HCT116 (cell line): ENCODE measurements at regions not wholly inside any gene's neighbourhood (a gene's known extent, or its start where the extent isn't known, plus 50 kb on each side); places are given as distances from the start of the nearest gene placed in this dataset.

Experiments
- ATAC-seq: fragments of 200-7000 bp; cut with Tn5 transposase; 2 replicates; pipeline ENCODE4 v1.9.1; 2020; ENCODE audit warnings: mild to moderate bottlenecking, moderate library complexity
- BruUV-seq: library from RNA; stranded (reverse); fragments of 400-500 nt; replicated peaks from 2 replicates; lab custom pipeline; 2021; lab: Mats Ljungman, UMichigan
- CTCF ChIA-PET: fragments of 300-600 bp; sonication (Branson Sonifier 250); formaldehyde crosslinking; loops from one replicate; lab custom pipeline; 2021; ENCODE audit warnings: antibody characterized with exemption; lab: Charles Lee
- POLR2A ChIA-PET: fragments of 300-600, 350-600 bp; sonication (Branson Sonifier 250); formaldehyde crosslinking; loops from one replicate; lab custom pipeline; 2021; ENCODE audit warnings: antibody characterized with exemption; lab: Charles Lee
- RAD21 ChIA-PET, 2 experiments: fragments of 300-600 bp; sonication (Branson Sonifier 250); formaldehyde crosslinking; loops; one replicate each; lab custom pipeline; 2023; ENCODE audit warnings: low total read pairs in 2 of 2; ENCODE audit not compliant: uncharacterized antibody in 2 of 2, unreplicated experiment in 2 of 2, low non-redundant PET in 1 of 2; lab: Charles Lee
- DNase-seq: peaks from one replicate; pipeline ENCODE4 v3.0.0-alpha.2; 2010; ENCODE audit warnings: low read depth, low spot score
- H2AFZ ChIP-seq: fragments of 200-600 bp; shearing (Covaris generic), sonication (generic); 2 replicates; pipeline ENCODE4 v1.6.1; 2017; ENCODE audit warnings: low read depth, mixed run types, mixed read lengths, antibody characterized with exemption, low read length; ENCODE audit not compliant: poor library complexity, severe bottlenecking
- H3K27ac ChIP-seq: 2 replicates; pipeline ENCODE4 v1.5.1; 2012; ENCODE audit warnings: low read depth, low read length
- H3K27me3 ChIP-seq: fragments of 200-600 bp; sonication (generic); 2 replicates; pipeline ENCODE4 v1.6.1; 2016; ENCODE audit warnings: mixed run types, low read length, mixed read lengths; ENCODE audit not compliant: insufficient read depth
- H3K36me3 ChIP-seq, 2 experiments: fragments of 200-500 bp in 1 of 2; fragments of 200-600 bp in 1 of 2; sonication (Bioruptor generic) in 1 of 2; sonication (generic) in 1 of 2; 2 replicates each; pipeline versions ENCODE4 v1.5.1 to v1.6.1; 2014 to 2016; ENCODE audit warnings: low read length in 2 of 2, inconsistent platforms in 1 of 2, mixed read lengths in 1 of 2, mixed run types in 1 of 2; ENCODE audit not compliant: insufficient read depth in 2 of 2, control insufficient read depth in 1 of 2
- H3K4me1 ChIP-seq, 2 experiments: fragments of 200-600 bp in 1 of 2; sonication (generic) in 1 of 2; 2 replicates each; pipeline versions ENCODE4 v1.5.1 to v1.6.1; 2012 to 2017; ENCODE audit warnings: low read length in 2 of 2, inconsistent platforms in 1 of 2, mild to moderate bottlenecking in 1 of 2, mixed read lengths in 1 of 2, mixed run types in 1 of 2, moderate library complexity in 1 of 2; ENCODE audit not compliant: insufficient read depth in 2 of 2, control insufficient read depth in 1 of 2
- H3K4me2 ChIP-seq: fragments of 200-600 bp; sonication (generic); 2 replicates; pipeline ENCODE4 v1.6.1; 2017; ENCODE audit warnings: mixed run types, low read length, mixed read lengths
- H3K4me3 ChIP-seq, 2 experiments: fragments of 200-600 bp in 1 of 2; sonication (generic) in 1 of 2; replicated peaks in 1 of 2; 2 replicates each; pipeline ENCODE4 v1.5.1; 2011 to 2016; ENCODE audit warnings: low read length in 2 of 2, control low read depth in 1 of 2, low read depth in 1 of 2, mild to moderate bottlenecking in 1 of 2, mixed read lengths in 1 of 2, mixed run types in 1 of 2
- H3K79me2 ChIP-seq: fragments of 200-600 bp; sonication (generic); 2 replicates; pipeline ENCODE4 v1.6.1; 2017; ENCODE audit warnings: mild to moderate bottlenecking, mixed run types, low read length, moderate library complexity, mixed read lengths; ENCODE audit not compliant: insufficient read depth
- H3K9ac ChIP-seq: fragments of 200-600 bp; sonication (generic); 2 replicates; pipeline ENCODE4 v1.6.1; 2016; ENCODE audit warnings: low read length, mixed read lengths
- H3K9me2 ChIP-seq: fragments of 200-600 bp; sonication (generic), shearing (Covaris generic); 2 replicates; pipeline ENCODE4 v1.6.1; 2017; ENCODE audit warnings: mixed run types, mild to moderate bottlenecking, moderate library complexity; ENCODE audit not compliant: insufficient read depth
- H3K9me3 ChIP-seq, 2 experiments: fragments of 200-500 bp in 1 of 2; fragments of 200-600 bp in 1 of 2; sonication (Bioruptor generic) in 1 of 2; sonication (generic) in 1 of 2; 2 replicates each; pipeline ENCODE4 v1.6.1; 2014 to 2017; ENCODE audit warnings: low read length in 2 of 2, mixed read lengths in 2 of 2, inconsistent platforms in 1 of 2, low read depth in 1 of 2, mild to moderate bottlenecking in 1 of 2, mixed run types in 1 of 2, moderate library complexity in 1 of 2; ENCODE audit not compliant: control insufficient read depth in 1 of 2, insufficient read depth in 1 of 2
- H4K20me1 ChIP-seq: fragments of 200-600 bp; sonication (generic), shearing (Covaris generic); 2 replicates; pipeline ENCODE4 v1.6.1; 2017; ENCODE audit warnings: mixed run types, mild to moderate bottlenecking, moderate library complexity; ENCODE audit not compliant: insufficient read depth
- CBX3 ChIP-seq: IDR thresholded peaks from 2 replicates; pipeline ENCODE4 v1.6.1; 2012; ENCODE audit warnings: low read depth
- CEBPB ChIP-seq: IDR thresholded peaks from 2 replicates; pipeline ENCODE4 v1.6.1; 2012; ENCODE audit warnings: low read depth
- CTCF ChIP-seq, 3 experiments: fragments of 200-600 bp in 1 of 3; sonication (generic) in 1 of 3; IDR thresholded peaks in 2 of 3; conservative IDR thresholded peaks in 1 of 3; 2 replicates each; pipeline ENCODE4 v1.5.1; 2012 to 2017; ENCODE audit warnings: low read depth in 2 of 3, low read length in 2 of 3, antibody characterized with exemption in 1 of 3, borderline replicate concordance in 1 of 3, control low read depth in 1 of 3, mild to moderate bottlenecking in 1 of 3, mixed read lengths in 1 of 3, mixed run types in 1 of 3, moderate library complexity in 1 of 3; ENCODE audit not compliant: insufficient read depth in 1 of 3
- EGR1 ChIP-seq: IDR thresholded peaks from 2 replicates; pipeline ENCODE4 v1.6.1; 2012; ENCODE audit warnings: low read depth
- ELF1 ChIP-seq: IDR thresholded peaks from 2 replicates; pipeline ENCODE4 v1.6.1; 2012; ENCODE audit warnings: low read depth, borderline replicate concordance
- EZH2 ChIP-seq: fragments of 200-600 bp; sonication (generic); IDR thresholded peaks from 2 replicates; pipeline ENCODE4 v1.6.1; 2017; ENCODE audit warnings: antibody characterized with exemption, mixed run types
- EZH2phosphoT487 ChIP-seq: fragments of 200-600 bp; IDR thresholded peaks from 2 replicates; pipeline ENCODE4 v1.6.1; 2018; ENCODE audit warnings: antibody characterized with exemption, borderline replicate concordance
- FOSL1 ChIP-seq: IDR thresholded peaks from 2 replicates; pipeline ENCODE4 v1.6.1; 2012; ENCODE audit warnings: low read depth
- JUND ChIP-seq: IDR thresholded peaks from 2 replicates; pipeline ENCODE4 v1.6.1; 2012
- POLR2A ChIP-seq: IDR thresholded peaks from 2 replicates; pipeline ENCODE4 v1.7.0; 2011; ENCODE audit warnings: borderline replicate concordance; ENCODE audit not compliant: insufficient read depth, insufficient read length; ENCODE audit errors: extremely low read depth
- POLR2AphosphoS5 ChIP-seq: IDR thresholded peaks from 2 replicates; pipeline ENCODE4 v1.6.1; 2011; ENCODE audit warnings: mild to moderate bottlenecking, low read depth, low read length, moderate library complexity
- RAD21 ChIP-seq: IDR thresholded peaks from 2 replicates; pipeline ENCODE4 v1.6.1; 2012; ENCODE audit warnings: low read depth, mild to moderate bottlenecking
- REST ChIP-seq: IDR thresholded peaks from 2 replicates; pipeline ENCODE4 v1.6.1; 2012; ENCODE audit warnings: low read depth
- SIN3A ChIP-seq: IDR thresholded peaks from 2 replicates; pipeline ENCODE4 v1.6.1; 2012; ENCODE audit warnings: low read depth
- SRF ChIP-seq: IDR thresholded peaks from 2 replicates; pipeline ENCODE4 v1.6.1; 2012; ENCODE audit warnings: low read depth
- TCF7L2 ChIP-seq: IDR thresholded peaks from 2 replicates; pipeline ENCODE4 v1.7.0; 2011; ENCODE audit warnings: borderline replicate concordance, inconsistent platforms; ENCODE audit not compliant: insufficient read depth, insufficient read length; ENCODE audit errors: extremely low read depth
- YY1 ChIP-seq: IDR thresholded peaks from 2 replicates; pipeline ENCODE4 v1.6.1; 2011; ENCODE audit warnings: low read length, low read depth, moderate library complexity, mild to moderate bottlenecking; ENCODE audit not compliant: insufficient replicate concordance; ENCODE audit errors: extremely low read depth
- ZBTB33 ChIP-seq: IDR thresholded peaks from 2 replicates; pipeline ENCODE4 v1.6.1; 2011; ENCODE audit warnings: mild to moderate bottlenecking, low read length, moderate library complexity; ENCODE audit not compliant: insufficient replicate concordance; ENCODE audit errors: extremely low read depth
- ZFX ChIP-seq: fragments of 450-650 bp; IDR thresholded peaks from 2 replicates; pipeline ENCODE4 v1.6.1; 2017
- ZNF274 ChIP-seq: fragments of 200-500 bp; sonication (Bioruptor generic); IDR thresholded peaks from 2 replicates; pipeline ENCODE4 v1.6.1; 2014; ENCODE audit warnings: mild to moderate bottlenecking, low read depth, low read length, inconsistent platforms
- intact Hi-C: fragments of 100-400 bp; cut with micrococcal nuclease; formaldehyde crosslinking; loops from 2 replicates; pipeline ENCODE4 v1.10.0; 2022

GRCh38 chr9:79273311-79273710, 298.5 kb upstream of the TLE4 start:
- H3K27ac ChIP-seq: no peak overlapping the region
- no peaks in the 10 kb centered on the region for H3K36me3 ChIP-seq
- no peak overlapping the region for H2AFZ ChIP-seq
- ATAC-seq (no peak), DNase-seq (no peak)
- no peaks in the 10 kb centered on the region for H3K9me3 ChIP-seq
- intact Hi-C loops: no loop called here
- no TSS peak for BruUV-seq
- H4K20me1 ChIP-seq: no peaks in the 10 kb centered on the region; the same call in 1 of the 2 replicates
- H3K9me2 ChIP-seq: no peaks in the 10 kb centered on the region
- ChIA-PET POLR2A (no interaction called here), RAD21 (no interaction called here), CTCF (no interaction called here)
- no peak overlapping the region for H3K4me2 ChIP-seq
- H3K4me3 ChIP-seq: no peak overlapping the region
- H3K9ac ChIP-seq: no peak overlapping the region
- no peak for TF ChIP-seq POLR2AphosphoS5
- no peak for TF ChIP-seq SRF
- no peak for TF ChIP-seq TCF7L2
- TF ChIP-seq REST: no peak
- TF ChIP-seq ELF1: no peak
- TF ChIP-seq SIN3A: no peak
- TF ChIP-seq ZBTB33: no peak
- TF ChIP-seq JUND: no peak
- no peak for TF ChIP-seq CEBPB
- TF ChIP-seq RAD21: no peak
- TF ChIP-seq YY1: no peak
- TF ChIP-seq ZFX: no peak
- TF ChIP-seq EZH2: no peak
- TF ChIP-seq POLR2A: no peak
- no peak for TF ChIP-seq EZH2phosphoT487
- TF ChIP-seq FOSL1: no peak
- no peak for TF ChIP-seq EGR1
- TF ChIP-seq CBX3: no peak
- no peak for TF ChIP-seq ZNF274
- no peak for TF ChIP-seq CTCF (IDR thresholded peaks at IDR 0.05 in 2 of 3, conservative IDR thresholded peaks at IDR 0.05 in 1 of 3; ENCODE audit: borderline replicate concordance in 1 of 3, insufficient read depth in 1 of 3, low read depth in 2 of 3, low read length in 2 of 3)
- no peaks in the 10 kb centered on the region for H3K27me3 ChIP-seq
- no peaks in the 10 kb centered on the region for H3K79me2 ChIP-seq
- no peaks in the 10 kb centered on the region for H3K4me1 ChIP-seq
